ENCODE measurements at regions not wholly inside any gene's neighbourhood (a gene's known extent, or its start where the extent isn't known, plus 50 kb on each side); places are given as distances from the start of the nearest gene placed in this dataset.

GRCh38 chr4:19262467-19262866 lies 989.2 kb upstream of the SLIT2 start:
- H3K27ac ChIP-seq (ENCODE audit: low read depth in 1 of 2, low read length in 2 of 2) = no peak overlapping the region
- H3K36me3 ChIP-seq (replicated peaks in 1 of 2; ENCODE audit: control insufficient read depth in 1 of 2, insufficient read depth in 2 of 2, low read length in 2 of 2) = no peaks in the 10 kb centered on the region
- TF ChIP-seq CTCF (IDR thresholded peaks at IDR 0.05) = no peak
- Mint-ChIP-seq H3K27ac (no peak overlapping the region), H3K27me3 (ENCODE audit: low read depth in 3 of 3) (no peaks in the 10 kb centered on the region), H3K36me3 (no peaks in the 10 kb centered on the region), H3K9me3 (peaks cover 0 to 12% (median 0%) of the 10 kb centered on the region in 7 donors), H3K4me3 (no peak overlapping the region), H3K4me1 (no peaks in the 10 kb centered on the region)
- no peaks in the 10 kb centered on the region for H4K20me1 ChIP-seq (ENCODE audit: insufficient read depth, low read length)
- H3K4me2 ChIP-seq (replicated peaks; ENCODE audit: extremely low read depth, low read length, poor library complexity, severe bottlenecking) = no peak overlapping the region
- no peaks in the 10 kb centered on the region for H3K4me1 ChIP-seq (ENCODE audit: control insufficient read depth in 1 of 2, insufficient read depth in 2 of 2, low read length in 2 of 2)
- no peak overlapping the region for H3K9ac ChIP-seq (ENCODE audit: insufficient read depth, low read length, poor library complexity, severe bottlenecking)
- no peak overlapping the region for H3K4me3 ChIP-seq (replicated peaks in 1 of 3; ENCODE audit: low read depth in 2 of 3, low read length in 3 of 3)
- H3K9me3 ChIP-seq (replicated peaks in 1 of 2; ENCODE audit: control insufficient read depth in 1 of 2, insufficient read depth in 1 of 2, low read length in 2 of 2) = peaks cover 0 to 3% of the 10 kb centered on the region in 2 donors
- no peaks in the 10 kb centered on the region for H3K27me3 ChIP-seq (ENCODE audit: control insufficient read depth in 2 of 2, insufficient read depth in 2 of 2, low read length in 2 of 2)
- intact Hi-C loops (cut with micrococcal nuclease) = no loop called here
- H3K79me2 ChIP-seq (ENCODE audit: insufficient read depth, low read length) = no peaks in the 10 kb centered on the region
- no CpG with 5 or more reads among the region's 2 CpGs for WGBS (ENCODE audit: insufficient coverage)
- H2AFZ ChIP-seq (ENCODE audit: insufficient read depth, low read depth, low read length, poor library complexity, severe bottlenecking) = no peak overlapping the region
- no peak for DNase-seq

- no peak for DNase-seq
- no peak overlapping the region for H2AFZ ChIP-seq (ENCODE audit: insufficient read depth, low read depth, low read length, poor library complexity, severe bottlenecking)
- H3K4me1 Mint-ChIP-seq = no peaks in the 10 kb centered on the region
- TF ChIP-seq CTCF (IDR thresholded peaks at IDR 0.05) = no peak
- H3K4me3 Mint-ChIP-seq = no peak overlapping the region
- no peak overlapping the region for H3K4me3 ChIP-seq (replicated peaks in 1 of 3; ENCODE audit: low read depth in 2 of 3, low read length in 3 of 3)
- H3K36me3 Mint-ChIP-seq = no peaks in the 10 kb centered on the region
- intact Hi-C loops (cut with micrococcal nuclease) = no loop called here
- no peaks in the 10 kb centered on the region for H3K79me2 ChIP-seq (ENCODE audit: insufficient read depth, low read length)
- H3K9ac ChIP-seq (ENCODE audit: insufficient read depth, low read length, poor library complexity, severe bottlenecking) = no peak overlapping the region
- H3K4me1 ChIP-seq (ENCODE audit: control insufficient read depth in 1 of 2, insufficient read depth in 2 of 2, low read length in 2 of 2) = no peaks in the 10 kb centered on the region
- peaks cover 0 to 1% (median 0%) of the 10 kb centered on the region in 3 donors for H3K27me3 Mint-ChIP-seq (ENCODE audit: low read depth in 3 of 3)
- no peak overlapping the region for H3K27ac ChIP-seq (ENCODE audit: low read depth in 1 of 2, low read length in 2 of 2)
- peaks cover 4 to 6% of the 10 kb centered on the region in 2 donors for H3K9me3 ChIP-seq (replicated peaks in 1 of 2; ENCODE audit: control insufficient read depth in 1 of 2, insufficient read depth in 1 of 2, low read length in 2 of 2)
- H3K36me3 ChIP-seq (replicated peaks in 1 of 2; ENCODE audit: control insufficient read depth in 1 of 2, insufficient read depth in 2 of 2, low read length in 2 of 2) = no peaks in the 10 kb centered on the region
- WGBS (ENCODE audit: insufficient coverage) = no CpG with 5 or more reads among the region's 2 CpGs
- no peaks in the 10 kb centered on the region for H3K27me3 ChIP-seq (ENCODE audit: control insufficient read depth in 2 of 2, insufficient read depth in 2 of 2, low read length in 2 of 2)
- H4K20me1 ChIP-seq (ENCODE audit: insufficient read depth, low read length) = no peaks in the 10 kb centered on the region
- peaks cover 0 to 10% (median 3%) of the 10 kb centered on the region in 7 donors for H3K9me3 Mint-ChIP-seq
- H3K27ac Mint-ChIP-seq = no peak overlapping the region
- no peak overlapping the region for H3K4me2 ChIP-seq (replicated peaks; ENCODE audit: extremely low read depth, low read length, poor library complexity, severe bottlenecking)
Measured at GRCh38 chr4:19260346-19260745, 991.4 kb upstream of the SLIT2 start.
